ENCODE measurements at regions not wholly inside any gene's neighbourhood (a gene's known extent, or its start where the extent isn't known, plus 50 kb on each side); places are given as distances from the start of the nearest gene placed in this dataset.

- TF ChIP-seq POLR2A (IDR thresholded peaks at IDR 0.05; ENCODE audit: extremely low read depth, insufficient read length) = no peak
- TF ChIP-seq MAX (IDR thresholded peaks at IDR 0.05; ENCODE audit: low read depth, low read length) = no peak
- H3K4me3 ChIP-seq (ENCODE audit: low read depth, low read length) = no peak overlapping the region
- DNase-seq (ENCODE audit: low read depth) = peak; percentile 38
Measured at GRCh38 chr7:17463511-17464085, 165.1 kb downstream of the AHR start.

- H3K4me3 ChIP-seq (ENCODE audit: low read depth, low read length) = no peak overlapping the region
- no peak for TF ChIP-seq MAX (IDR thresholded peaks at IDR 0.05; ENCODE audit: low read depth, low read length)
- no peak for DNase-seq (ENCODE audit: low read depth)
Measured at GRCh38 chr7:17466216-17466615, 167.8 kb downstream of the AHR start.

GRCh38 chr7:17467386-17467945 is 169.0 kb downstream of the AHR start:
- H3K4me3 ChIP-seq (ENCODE audit: low read depth, low read length) = no peak overlapping the region
- DNase-seq (ENCODE audit: low read depth) = no peak
- TF ChIP-seq CTCF (IDR thresholded peaks at IDR 0.05; ENCODE audit: low read depth, low read length) (no peak), POLR2A (IDR thresholded peaks at IDR 0.05; ENCODE audit: extremely low read depth, insufficient read length) (no peak), MYC (IDR thresholded peaks at IDR 0.05; ENCODE audit: low read depth, low read length) (no peak), MAX (IDR thresholded peaks at IDR 0.05; ENCODE audit: low read depth, low read length) (no peak)

GRCh38 chr7:17471325-17471724 is 172.9 kb downstream of the AHR start:
- H3K4me3 ChIP-seq (ENCODE audit: low read depth, low read length) = no peak overlapping the region
- no peak for TF ChIP-seq MAX (IDR thresholded peaks at IDR 0.05; ENCODE audit: low read depth, low read length)
- TF ChIP-seq CTCF (IDR thresholded peaks at IDR 0.05; ENCODE audit: low read depth, low read length) = no peak
- no peak for TF ChIP-seq MYC (IDR thresholded peaks at IDR 0.05; ENCODE audit: low read depth, low read length)
- no peak for TF ChIP-seq POLR2A (IDR thresholded peaks at IDR 0.05; ENCODE audit: extremely low read depth, insufficient read length)
- DNase-seq (ENCODE audit: low read depth) = no peak

GRCh38 chr7:17472518-17472917 is 174.1 kb downstream of the AHR start:
- H3K4me3 ChIP-seq (ENCODE audit: low read depth, low read length) = no peak overlapping the region
- TF ChIP-seq CTCF (IDR thresholded peaks at IDR 0.05; ENCODE audit: low read depth, low read length) = no peak
- no peak for TF ChIP-seq MAX (IDR thresholded peaks at IDR 0.05; ENCODE audit: low read depth, low read length)
- TF ChIP-seq POLR2A (IDR thresholded peaks at IDR 0.05; ENCODE audit: extremely low read depth, insufficient read length) = no peak
- TF ChIP-seq MYC (IDR thresholded peaks at IDR 0.05; ENCODE audit: low read depth, low read length) = no peak
- no peak for DNase-seq (ENCODE audit: low read depth)

- no peak for DNase-seq (ENCODE audit: low read depth)
- no peak overlapping the region for H3K4me3 ChIP-seq (ENCODE audit: low read depth, low read length)
- TF ChIP-seq POLR2A (IDR thresholded peaks at IDR 0.05; ENCODE audit: extremely low read depth, insufficient read length) (no peak), MAX (IDR thresholded peaks at IDR 0.05; ENCODE audit: low read depth, low read length) (no peak)
Measured at GRCh38 chr7:17472939-17473338, 174.5 kb downstream of the AHR start.

- no peak overlapping the region for H3K4me3 ChIP-seq (ENCODE audit: low read depth, low read length)
- DNase-seq (ENCODE audit: low read depth) = peak; percentile 12
- TF ChIP-seq CTCF (IDR thresholded peaks at IDR 0.05; ENCODE audit: low read depth, low read length) (peak; percentile 36), POLR2A (IDR thresholded peaks at IDR 0.05; ENCODE audit: extremely low read depth, insufficient read length) (no peak)
Measured at GRCh38 chr7:17474724-17475344, 176.4 kb downstream of the AHR start.

Data from NB4 (cell line).